Sigmoid colon (tissue), 6 donors: ENCODE measurements at regions not wholly inside any gene's neighbourhood (a gene's known extent, or its start where the extent isn't known, plus 50 kb on each side); places are given as distances from the start of the nearest gene placed in this dataset.

Source experiments
- DNase-seq: peaks from one replicate; pipeline ENCODE4 v3.0.0-alpha.2; 2019
- H3K27ac ChIP-seq, 4 donors: fragments of 200-600 bp; sonication (generic); one replicate each; pipeline ENCODE4 v1.5.1; 2016 to 2019; ENCODE audit warnings: mild to moderate bottlenecking in 1 of 4
- H3K27me3 ChIP-seq, 3 donors: fragments of 200-600 bp; sonication (generic); one replicate each; pipeline ENCODE4 v1.5.1; 2019; ENCODE audit warnings: mild to moderate bottlenecking in 1 of 3
- H3K36me3 ChIP-seq, 4 donors: fragments of 200-600 bp; sonication (generic); one replicate each; pipeline ENCODE4 v1.5.1; 2016 to 2019
- H3K4me1 ChIP-seq, 4 donors: fragments of 200-600 bp; sonication (generic); one replicate each; pipeline ENCODE4 v1.5.1; 2017 to 2019
- H3K4me3 ChIP-seq, 4 donors: fragments of 200-600 bp; sonication (generic); one replicate each; pipeline ENCODE4 v1.5.1; 2017 to 2019; ENCODE audit warnings: mild to moderate bottlenecking in 2 of 4, moderate library complexity in 1 of 4
- H3K9me3 ChIP-seq, 4 donors: fragments of 200-600 bp in 3 of 4; sonication (generic) in 3 of 4; one replicate each; pipeline versions ENCODE4 v1.5.1 to v1.6.1; 2013 to 2019
- EP300 ChIP-seq, 4 donors: sonication (generic); formaldehyde crosslinking; IDR thresholded peaks; one replicate each; pipeline ENCODE4 v1.6.1; 2017; ENCODE audit warnings: antibody characterized with exemption in 4 of 4
- POLR2A ChIP-seq, 2 donors: fragments of 450-650 bp; IDR thresholded peaks; one replicate each; pipeline ENCODE4 v1.6.1; 2016; ENCODE audit warnings: antibody characterized with exemption in 2 of 2, mild to moderate bottlenecking in 2 of 2, moderate library complexity in 2 of 2
- POLR2AphosphoS5 ChIP-seq, 4 donors: sonication (generic); formaldehyde crosslinking; IDR thresholded peaks; one replicate each; pipeline ENCODE4 v1.6.1; 2017; ENCODE audit warnings: antibody characterized with exemption in 4 of 4
- WGBS, 2 donors: extraction: QIAGEN DNeasy Blood & Tissue Kit; methylation state at CpG; one replicate each; pipeline ENCODE4 v1.1.7; 2013; 5-methylcytosine and 5-hydroxymethylcytosine counted together
- intact Hi-C: fragments of 100-400 bp; cut with DNase I; formaldehyde crosslinking; loops from one replicate; pipeline ENCODE4 v1.15.1; 2023
- TF ChIP-seq, protein P1 (sequence below), 4 experiments: fragments of 450-650 bp in 3 of 4; fragments of 200-600 bp in 1 of 4; IDR thresholded peaks; one replicate each; pipeline ENCODE4 v1.5.1; 2016 to 2019; ENCODE audit warnings: antibody characterized with exemption in 4 of 4, mild to moderate bottlenecking in 3 of 4, moderate library complexity in 2 of 4
- donor health status: healthy with polysubstance abuse.
- donor health status: healthy.

DNA sequence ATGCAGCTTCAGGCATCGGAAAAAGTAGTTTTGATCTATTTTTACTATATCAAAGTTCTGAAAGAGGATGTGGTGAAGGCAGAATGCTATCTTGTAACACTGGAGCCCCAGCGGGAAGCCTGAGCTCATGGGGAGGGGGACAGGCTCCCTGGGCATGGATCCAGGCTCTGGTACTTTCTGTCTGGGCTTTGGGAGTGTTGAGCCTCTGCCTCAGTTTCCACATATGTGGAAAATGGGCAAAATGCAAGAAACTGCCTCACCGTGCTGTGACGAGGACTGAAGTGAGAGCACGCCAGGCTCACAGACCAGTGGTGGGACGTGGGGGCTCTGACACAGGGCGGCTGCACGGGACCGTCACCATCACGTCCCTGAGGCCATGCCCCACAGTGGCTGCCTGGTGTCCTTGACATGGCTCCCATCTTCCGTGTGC lies 182.9 kb upstream of the SHH start:
- H3K9me3 ChIP-seq, result no peaks in the 10 kb centered on the region
- intact Hi-C loops, result no loop called here
- H3K27ac ChIP-seq, result no peak overlapping the region
- WGBS, 2 donors, result 75 to 84% methylated on average over 11 of the region's 11 CpGs
- DNase-seq, result no peak
- H3K27me3 ChIP-seq, result peaks cover 0 to 11% (median 0%) of the 10 kb centered on the region in 3 donors
- no peak overlapping the region for H3K4me3 ChIP-seq
- TF ChIP-seq POLR2A (IDR thresholded peaks at IDR 0.05), result no peak
- no peaks in the 10 kb centered on the region for H3K36me3 ChIP-seq
- no peaks in the 10 kb centered on the region for H3K4me1 ChIP-seq

GRCh38 chr7:155994279-155994811 lies 182.1 kb upstream of the SHH start:
- intact Hi-C loops, result no loop called here
- Histone ChIP-seq H3K4me1 (no peaks in the 10 kb centered on the region), H3K9me3 (no peaks in the 10 kb centered on the region), H3K27me3 (peaks cover 0 to 11% (median 0%) of the 10 kb centered on the region in 3 donors), H3K27ac (no peak overlapping the region), H3K36me3 (no peaks in the 10 kb centered on the region), H3K4me3 (no peak overlapping the region)
- WGBS, 2 donors, result 51 to 75% methylated on average over 6 of the region's 6 CpGs
- DNase-seq, result no peak
- no peak for TF ChIP-seq EP300 (IDR thresholded peaks at IDR 0.05)
- no peak for TF ChIP-seq POLR2AphosphoS5 (IDR thresholded peaks at IDR 0.05)

DNA sequence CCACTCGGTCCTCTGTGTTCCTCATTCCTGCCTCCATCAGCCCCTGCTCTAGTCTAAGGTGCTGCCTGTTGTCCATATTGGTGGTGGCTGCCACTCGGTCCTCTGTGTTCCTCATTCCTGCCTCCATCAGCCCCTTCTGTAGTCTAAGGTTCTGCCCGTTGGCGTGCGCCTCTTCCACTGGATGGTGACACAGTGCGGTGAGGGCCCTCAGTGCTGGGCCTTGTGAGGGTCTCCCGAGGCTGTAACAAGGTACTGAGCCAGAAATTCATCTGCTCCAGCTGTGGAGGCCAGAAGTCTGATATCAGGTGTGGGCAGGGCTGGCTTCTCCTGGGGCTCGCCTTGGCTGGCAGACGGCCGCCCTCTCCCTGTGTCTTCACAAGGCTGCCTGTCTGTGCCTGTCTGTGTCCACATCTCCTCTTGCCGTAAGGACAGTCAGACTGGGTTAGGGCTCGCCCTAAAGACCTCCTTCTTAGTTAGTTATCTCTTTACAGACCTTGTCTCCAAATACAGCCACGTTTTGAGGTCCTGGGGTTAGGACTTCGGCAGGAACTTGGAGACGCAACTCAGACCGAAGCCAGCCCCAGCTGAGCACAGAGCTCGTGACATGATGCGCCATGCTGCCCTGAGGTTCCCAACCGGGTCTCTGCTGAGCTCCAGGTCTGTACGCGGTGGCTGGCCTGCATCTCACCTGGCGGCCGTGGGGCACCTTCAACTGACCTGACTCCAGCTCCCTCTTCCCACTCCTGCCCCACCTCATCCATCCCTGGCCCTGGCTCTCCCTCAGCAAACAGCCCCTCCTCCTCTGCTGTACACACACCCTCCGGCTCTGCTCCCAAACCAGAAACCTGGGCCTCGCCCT lies 181.4 kb upstream of the SHH start:
- no peak overlapping the region for H3K4me3 ChIP-seq
- 71 to 86% methylated on average over 25 of the region's 25 CpGs for WGBS, 2 donors
- intact Hi-C loops, result no loop called here
- no peaks in the 10 kb centered on the region for H3K36me3 ChIP-seq
- H3K9me3 ChIP-seq, result no peaks in the 10 kb centered on the region
- H3K4me1 ChIP-seq, result no peaks in the 10 kb centered on the region
- no peak overlapping the region for H3K27ac ChIP-seq
- DNase-seq, result no peak
- TF ChIP-seq POLR2AphosphoS5 (IDR thresholded peaks at IDR 0.05), result no peak
- TF ChIP-seq EP300 (IDR thresholded peaks at IDR 0.05), result no peak
- TF ChIP-seq POLR2A (IDR thresholded peaks at IDR 0.05), result no peak
- TF ChIP-seq, protein P1, sequence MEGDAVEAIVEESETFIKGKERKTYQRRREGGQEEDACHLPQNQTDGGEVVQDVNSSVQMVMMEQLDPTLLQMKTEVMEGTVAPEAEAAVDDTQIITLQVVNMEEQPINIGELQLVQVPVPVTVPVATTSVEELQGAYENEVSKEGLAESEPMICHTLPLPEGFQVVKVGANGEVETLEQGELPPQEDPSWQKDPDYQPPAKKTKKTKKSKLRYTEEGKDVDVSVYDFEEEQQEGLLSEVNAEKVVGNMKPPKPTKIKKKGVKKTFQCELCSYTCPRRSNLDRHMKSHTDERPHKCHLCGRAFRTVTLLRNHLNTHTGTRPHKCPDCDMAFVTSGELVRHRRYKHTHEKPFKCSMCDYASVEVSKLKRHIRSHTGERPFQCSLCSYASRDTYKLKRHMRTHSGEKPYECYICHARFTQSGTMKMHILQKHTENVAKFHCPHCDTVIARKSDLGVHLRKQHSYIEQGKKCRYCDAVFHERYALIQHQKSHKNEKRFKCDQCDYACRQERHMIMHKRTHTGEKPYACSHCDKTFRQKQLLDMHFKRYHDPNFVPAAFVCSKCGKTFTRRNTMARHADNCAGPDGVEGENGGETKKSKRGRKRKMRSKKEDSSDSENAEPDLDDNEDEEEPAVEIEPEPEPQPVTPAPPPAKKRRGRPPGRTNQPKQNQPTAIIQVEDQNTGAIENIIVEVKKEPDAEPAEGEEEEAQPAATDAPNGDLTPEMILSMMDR (IDR thresholded peaks at IDR 0.05), result no peak
- H3K27me3 ChIP-seq, result peaks cover 0 to 9% (median 0%) of the 10 kb centered on the region in 3 donors

- no peak for DNase-seq
- H3K27ac ChIP-seq, result no peak overlapping the region
- WGBS, 2 donors, result 92 to 95% methylated on average over 9 of the region's 9 CpGs
- no peaks in the 10 kb centered on the region for H3K36me3 ChIP-seq
- H3K4me1 ChIP-seq, result no peaks in the 10 kb centered on the region
- H3K4me3 ChIP-seq, result no peak overlapping the region
- H3K9me3 ChIP-seq, result no peaks in the 10 kb centered on the region
- TF ChIP-seq, protein P1 (IDR thresholded peaks at IDR 0.05), result no peak
- H3K27me3 ChIP-seq, result peaks cover 0 to 2% (median 0%) of the 10 kb centered on the region in 3 donors
- intact Hi-C loops, result no loop called here
Measured at GRCh38 chr7:155992974-155993373, 180.7 kb upstream of the SHH start.

GRCh38 chr7:155992538-155992937 lies 180.3 kb upstream of the SHH start:
- H3K9me3 ChIP-seq, result no peaks in the 10 kb centered on the region
- no peak overlapping the region for H3K27ac ChIP-seq
- H3K4me1 ChIP-seq, result no peaks in the 10 kb centered on the region
- no peak for DNase-seq
- no peak overlapping the region for H3K4me3 ChIP-seq
- intact Hi-C loops, result no loop called here
- TF ChIP-seq, protein P1 (IDR thresholded peaks at IDR 0.05), result no peak
- TF ChIP-seq POLR2A (IDR thresholded peaks at IDR 0.05) (no peak), EP300 (IDR thresholded peaks at IDR 0.05) (no peak), POLR2AphosphoS5 (IDR thresholded peaks at IDR 0.05) (no peak)
- H3K36me3 ChIP-seq, result no peaks in the 10 kb centered on the region
- WGBS, 2 donors, result 86 to 90% methylated on average over 11 of the region's 11 CpGs
- H3K27me3 ChIP-seq, result no peaks in the 10 kb centered on the region
